Astrocyte of the hippocampus (primary cell): ENCODE measurements at regions not wholly inside any gene's neighbourhood (a gene's known extent, or its start where the extent isn't known, plus 50 kb on each side); places are given as distances from the start of the nearest gene placed in this dataset.
"Not testable (repeated sequence)": the region's sequence is repeated elsewhere in the genome, so short reads cannot be mapped to it uniquely, and the experiment has no call there.

Source experiments
- DNase-seq: peaks from one replicate; pipeline ENCODE4 v3.0.0; 2011; ENCODE audit warnings: low read depth, low spot score

DNA sequence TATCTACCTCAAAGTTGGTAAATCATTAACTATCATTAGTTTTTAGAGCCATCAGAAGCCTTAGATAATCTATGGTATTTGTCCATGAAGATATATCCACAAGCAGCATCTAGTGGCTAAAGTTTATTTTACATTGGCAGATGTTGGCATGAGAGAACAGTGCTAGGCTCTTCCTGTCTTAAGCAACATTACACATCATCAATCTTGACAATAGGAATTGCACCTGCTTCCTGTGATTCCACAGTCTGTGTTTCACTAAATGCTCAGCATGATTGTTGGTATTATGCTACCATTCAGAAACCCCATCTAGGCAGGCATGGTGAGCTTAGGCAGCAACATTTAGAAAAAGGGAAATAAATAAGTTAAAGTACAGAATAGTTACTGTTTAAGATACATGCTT lies 246.6 kb downstream of the SLCO4C1 start:
- DNase-seq = no peak

DNA sequence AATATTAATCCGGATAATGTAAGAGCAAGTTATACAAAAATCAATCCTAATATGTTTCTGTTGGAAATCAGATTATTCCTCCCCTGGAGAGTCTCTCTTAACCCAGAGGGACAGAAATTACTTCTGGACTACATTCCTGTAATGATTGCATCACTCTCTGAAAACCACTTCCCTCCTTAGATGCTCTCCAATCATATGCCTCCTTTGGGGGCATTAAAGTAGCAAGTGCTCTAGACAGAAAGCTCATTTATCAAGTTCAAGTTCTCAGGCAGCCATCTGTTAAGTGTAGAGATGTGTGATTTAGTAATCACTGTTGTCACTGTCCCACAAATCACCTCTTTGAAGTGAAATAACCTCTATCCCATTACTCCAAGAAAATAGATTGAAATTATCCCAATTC lies 247.1 kb downstream of the SLCO4C1 start:
- peak; percentile 1 for DNase-seq

DNA sequence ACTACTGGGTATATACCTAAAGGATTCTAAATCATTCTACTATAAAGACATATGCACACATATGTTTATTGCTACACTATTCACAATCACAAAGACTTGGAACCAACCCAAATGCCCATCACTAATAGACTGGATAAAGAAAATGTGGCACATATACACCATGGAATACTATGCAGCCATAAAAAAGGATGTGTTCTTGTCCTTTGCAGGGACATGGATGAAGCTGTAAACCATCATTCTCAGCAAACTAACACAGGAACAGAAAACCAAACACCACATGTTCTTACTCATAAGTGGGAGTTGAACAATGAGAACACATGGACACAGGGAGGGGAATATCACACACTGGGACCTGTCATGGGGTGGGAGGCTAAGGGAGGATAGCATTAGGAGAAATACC lies 249.0 kb downstream of the SLCO4C1 start:
- not testable (repeated sequence) for DNase-seq

DNA sequence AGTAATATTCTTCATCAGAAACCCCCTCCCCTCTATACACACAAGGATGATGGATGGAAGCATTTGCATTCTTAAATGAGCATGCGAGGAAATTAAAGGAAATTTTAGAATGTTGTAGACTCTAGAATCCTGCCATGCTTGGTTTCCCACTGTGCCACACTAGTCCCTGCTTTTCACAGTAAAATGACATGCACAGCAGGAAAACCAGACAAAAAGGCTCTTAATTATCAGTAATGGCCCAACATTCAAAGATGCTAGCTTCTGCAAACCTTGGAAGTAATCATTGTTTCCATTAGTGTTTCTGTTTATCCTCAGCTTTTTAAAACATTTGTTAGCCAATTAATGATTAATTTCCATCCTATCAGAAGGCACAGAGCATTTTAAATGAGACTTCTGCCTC lies 255.8 kb downstream of the SLCO4C1 start:
- DNase-seq = no peak

DNA sequence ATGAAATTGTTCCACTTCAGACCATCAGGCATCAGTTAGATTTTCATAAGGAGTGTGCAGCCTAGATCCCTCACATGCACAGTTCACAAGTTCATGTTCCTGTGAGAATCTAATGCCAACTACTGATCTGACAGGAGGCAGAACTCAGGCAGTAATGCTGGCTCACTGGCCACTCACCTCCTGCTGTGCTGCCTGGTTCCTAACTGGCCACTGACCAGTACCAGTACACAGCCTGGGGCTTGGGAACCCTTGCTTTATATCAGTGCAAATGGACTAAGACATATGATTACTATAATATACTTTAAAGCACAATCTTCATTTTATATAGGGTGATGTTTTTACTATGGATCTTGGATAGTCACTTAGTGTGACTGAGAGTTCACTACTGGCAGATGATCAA lies 259.2 kb downstream of the SLCO4C1 start:
- peak; percentile 1 for DNase-seq

DNA sequence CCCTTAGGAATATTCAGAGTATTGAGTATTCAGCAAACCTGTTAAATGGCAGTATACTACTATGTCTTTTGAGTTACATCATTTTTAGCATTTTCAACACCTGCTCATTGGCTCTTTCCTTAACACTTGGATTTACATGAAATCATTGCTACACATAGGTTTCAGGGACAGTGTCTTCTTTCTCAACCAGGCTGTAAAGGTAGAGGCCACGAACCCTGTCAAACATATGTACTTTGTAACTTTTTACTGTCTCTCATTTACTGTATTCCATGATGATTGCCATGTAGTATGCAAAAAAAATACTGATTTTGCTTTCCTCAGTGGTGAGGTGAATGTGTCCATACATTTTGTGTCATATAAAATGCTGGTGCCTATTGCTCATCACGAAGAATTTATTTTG lies 264.4 kb downstream of the SLCO4C1 start:
- DNase-seq = no peak

DNA sequence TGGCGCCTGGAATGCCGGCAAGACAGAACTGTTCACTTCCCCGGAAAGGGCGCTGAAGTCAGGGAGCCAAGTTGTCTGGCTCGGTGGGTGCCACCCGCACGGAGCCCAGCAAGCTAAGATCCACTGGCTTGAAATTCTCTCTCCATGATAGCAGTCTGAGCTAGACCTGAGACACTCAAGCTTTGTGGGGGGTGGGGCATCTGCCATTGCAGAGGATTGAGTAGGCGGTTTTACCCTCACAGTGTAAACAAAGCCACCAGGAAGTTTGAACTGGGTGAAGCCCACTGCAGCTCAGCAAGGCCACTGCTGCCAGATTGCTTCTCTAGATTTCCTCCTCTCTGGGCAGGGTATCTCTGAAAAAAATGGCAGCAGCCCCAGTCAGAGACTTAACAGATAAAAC lies 277.4 kb downstream of the SLCO4C1 start:
- no peak for DNase-seq

DNA sequence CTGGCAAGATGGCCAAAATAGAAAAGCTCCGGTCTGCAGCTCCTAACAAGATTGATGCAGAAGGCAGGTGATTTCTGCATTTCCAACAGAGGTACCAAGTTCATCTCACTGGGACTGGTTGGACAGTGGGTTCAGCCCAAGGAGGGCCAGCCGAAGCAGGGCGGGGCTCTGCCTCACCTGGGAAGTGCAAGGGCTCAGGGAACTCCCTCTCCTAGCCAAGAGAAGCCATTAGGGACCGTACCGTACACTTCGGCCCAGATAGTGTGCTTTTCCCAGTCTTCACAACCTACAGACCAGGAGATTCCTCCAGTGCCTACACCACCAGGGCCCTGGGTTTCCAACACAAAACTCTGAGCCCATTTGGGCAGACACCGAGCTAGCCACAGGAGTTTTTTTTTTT lies 277.8 kb downstream of the SLCO4C1 start:
- no peak for DNase-seq

DNA sequence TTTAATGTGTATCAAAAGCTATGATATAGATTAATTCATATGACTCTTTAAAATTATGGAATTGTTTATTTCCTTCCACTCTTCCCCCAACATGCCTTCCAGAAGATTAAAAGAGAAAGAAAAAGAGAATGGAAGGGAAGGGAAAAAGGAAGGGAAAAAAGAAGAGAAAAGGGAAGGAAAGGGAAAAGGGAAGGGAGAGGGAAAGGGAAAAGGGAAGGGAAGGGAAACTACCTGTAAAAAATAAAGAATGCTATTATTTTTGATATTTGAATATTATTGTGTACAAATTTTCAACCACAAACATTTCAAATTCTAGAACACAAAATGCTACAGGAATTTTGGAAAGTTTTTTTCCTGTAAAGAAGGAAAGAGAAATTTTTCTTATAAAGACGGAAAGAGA lies 281.7 kb downstream of the SLCO4C1 start:
- no peak for DNase-seq

DNA sequence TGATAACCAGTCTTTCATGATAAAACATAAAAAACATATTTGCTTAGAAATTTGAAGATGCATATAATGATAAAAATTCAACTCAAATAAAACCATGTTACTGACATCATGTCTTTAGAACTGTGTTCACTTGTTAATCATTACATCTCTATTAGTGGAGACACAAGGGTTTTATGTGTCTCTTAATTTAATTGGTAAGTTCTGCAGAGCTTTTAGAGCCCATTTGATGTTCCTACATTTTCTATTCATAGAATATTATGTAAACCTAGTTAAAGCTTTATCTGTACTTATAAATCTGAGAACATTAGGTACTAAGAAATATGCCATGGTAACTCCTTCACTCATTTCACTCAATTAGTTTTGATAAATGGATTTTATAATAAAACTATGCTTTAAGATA lies 285.4 kb downstream of the SLCO4C1 start:
- DNase-seq = no peak

DNA sequence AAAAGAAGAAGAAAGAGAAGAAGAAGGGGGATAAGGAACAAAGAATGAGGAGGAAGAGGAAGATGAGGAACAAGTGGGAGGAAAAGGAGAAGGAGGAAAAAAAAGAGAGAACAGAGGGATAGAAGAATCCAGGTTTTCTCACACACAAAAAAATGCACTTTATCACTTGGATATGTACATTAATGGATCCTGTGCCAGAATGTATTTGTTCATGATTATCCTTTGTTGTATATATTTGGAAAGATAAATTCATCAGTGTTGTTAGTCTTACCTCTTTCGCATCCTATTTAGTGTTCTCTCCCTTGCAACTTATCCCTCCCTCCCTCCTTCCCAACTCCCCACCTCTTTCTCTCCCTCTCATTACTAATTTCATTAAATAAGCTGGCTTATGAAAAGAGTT lies 298.8 kb downstream of the SLCO4C1 start:
- no peak for DNase-seq

DNA sequence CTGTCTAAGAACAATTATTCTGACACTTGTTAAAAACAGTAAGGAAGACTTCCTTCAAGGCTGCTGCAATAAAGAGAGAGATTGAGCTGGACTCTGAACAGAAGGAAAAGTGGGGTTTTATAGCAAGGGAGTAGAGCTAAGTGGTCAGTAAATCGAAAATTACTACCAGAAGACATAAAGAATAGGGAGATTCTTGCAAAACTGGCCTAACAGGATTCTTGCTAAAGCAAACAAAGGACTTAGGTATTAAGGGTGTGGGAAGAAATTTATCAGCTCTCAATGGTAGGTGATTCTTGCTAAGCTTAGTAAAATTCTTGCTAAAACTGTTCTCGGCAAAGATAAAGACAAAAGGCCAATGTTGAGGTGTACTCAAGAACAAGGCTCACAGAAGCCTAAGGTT lies 300.5 kb downstream of the SLCO4C1 start:
- DNase-seq = no peak

DNA sequence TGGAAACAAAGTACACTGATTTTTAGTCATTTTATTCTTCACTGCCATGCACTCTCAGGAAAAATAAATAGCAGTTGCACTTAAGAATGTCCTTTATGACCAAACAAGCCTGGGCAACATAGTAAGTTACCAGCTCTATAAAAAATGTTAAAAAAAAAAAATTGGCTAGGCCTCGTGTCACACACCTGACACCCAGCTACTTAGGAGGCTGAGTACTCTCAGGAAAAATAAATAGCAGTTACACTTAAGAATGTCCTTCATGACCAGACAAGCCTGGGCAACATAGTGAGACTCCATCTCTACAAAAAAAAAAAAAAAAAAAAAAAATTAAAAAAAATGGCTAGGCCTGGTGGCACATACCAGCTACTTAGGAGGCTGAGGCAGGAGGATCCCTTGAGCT lies 304.6 kb downstream of the SLCO4C1 start:
- no peak for DNase-seq

DNA sequence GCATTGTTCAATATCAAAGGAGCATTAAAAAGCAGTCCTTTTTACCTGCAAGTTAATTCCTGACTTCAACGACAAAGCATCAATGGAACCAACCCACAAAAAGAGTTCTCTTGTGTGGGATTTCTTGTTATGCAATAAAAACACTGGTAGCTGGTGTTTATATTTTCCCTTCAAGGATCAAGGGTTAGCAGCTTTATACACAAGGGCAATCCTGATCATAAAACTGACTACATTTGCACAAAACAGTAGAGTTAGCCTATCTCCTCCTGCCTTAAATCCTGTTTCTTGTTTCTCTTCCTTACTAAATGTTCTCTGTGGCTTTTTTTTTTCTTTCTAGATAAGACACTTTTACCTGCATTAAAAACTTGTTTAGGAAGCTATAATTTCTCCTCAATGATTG lies 306.4 kb downstream of the SLCO4C1 start:
- DNase-seq = no peak

DNA sequence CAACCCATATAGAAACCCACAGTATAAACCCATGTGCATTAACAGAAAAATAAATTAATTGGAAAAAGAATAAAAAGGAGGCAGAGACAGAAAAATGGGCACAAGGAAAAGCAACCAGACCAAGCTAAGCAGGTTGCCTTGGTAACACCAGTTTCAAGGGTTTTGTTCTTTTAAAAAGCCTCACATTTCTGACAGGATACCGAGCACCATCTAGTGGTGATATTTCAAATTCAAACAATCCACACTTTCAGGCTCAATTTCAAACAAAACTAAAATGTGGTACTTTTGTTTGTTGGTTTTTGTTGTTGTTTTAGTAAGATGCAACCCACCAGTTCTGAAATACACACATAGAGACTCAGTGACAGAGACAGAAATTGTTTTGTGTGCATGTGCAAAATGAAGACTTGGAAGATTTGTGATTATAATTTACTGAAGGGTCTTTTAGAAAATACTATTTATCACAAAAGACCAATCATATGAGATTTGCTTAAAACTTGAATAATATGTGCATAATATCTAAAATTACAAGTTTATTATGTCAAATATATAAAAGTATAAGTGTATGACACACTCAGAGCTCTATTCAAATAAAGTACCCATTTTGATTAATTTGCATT lies 318.2 kb downstream of the SLCO4C1 start:
- DNase-seq = peak; percentile 78

DNA sequence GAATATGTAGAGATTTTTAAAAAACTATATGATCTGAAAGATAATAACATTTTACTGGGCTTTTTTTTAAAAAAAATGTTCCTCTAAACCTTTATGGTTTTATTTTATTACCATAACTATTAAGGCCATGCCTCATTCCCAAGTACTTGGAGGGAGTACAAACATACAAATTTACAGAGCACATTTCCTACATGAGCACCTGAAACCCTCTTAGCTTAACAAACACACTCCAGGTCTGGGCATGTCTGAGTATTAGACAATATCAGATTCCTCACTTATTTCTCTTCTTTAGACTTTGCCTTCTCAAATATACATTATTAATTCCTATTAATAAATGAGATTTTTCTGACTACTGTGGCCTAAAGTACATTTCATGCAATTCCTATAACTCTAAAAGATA lies 319.2 kb downstream of the SLCO4C1 start:
- DNase-seq = no peak

DNA sequence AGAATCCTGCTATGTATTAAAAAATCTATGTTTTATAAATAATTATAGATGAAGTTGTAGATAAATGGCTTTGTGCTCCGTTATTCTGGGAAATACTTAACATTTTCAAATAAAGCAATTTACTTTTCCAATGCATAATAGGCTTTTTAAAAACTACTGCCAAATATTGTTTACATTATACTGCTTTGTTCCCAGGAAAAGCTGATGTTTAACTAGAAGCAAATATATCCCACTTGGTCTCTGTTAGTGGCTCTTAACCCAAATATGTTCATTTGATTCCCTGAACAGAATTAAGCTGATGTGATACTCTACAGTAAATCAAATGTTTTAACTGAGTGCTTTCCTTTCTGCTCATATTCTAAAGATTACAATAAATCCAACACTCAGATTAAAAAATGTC lies 326.3 kb downstream of the SLCO4C1 start:
- DNase-seq = no peak

DNA sequence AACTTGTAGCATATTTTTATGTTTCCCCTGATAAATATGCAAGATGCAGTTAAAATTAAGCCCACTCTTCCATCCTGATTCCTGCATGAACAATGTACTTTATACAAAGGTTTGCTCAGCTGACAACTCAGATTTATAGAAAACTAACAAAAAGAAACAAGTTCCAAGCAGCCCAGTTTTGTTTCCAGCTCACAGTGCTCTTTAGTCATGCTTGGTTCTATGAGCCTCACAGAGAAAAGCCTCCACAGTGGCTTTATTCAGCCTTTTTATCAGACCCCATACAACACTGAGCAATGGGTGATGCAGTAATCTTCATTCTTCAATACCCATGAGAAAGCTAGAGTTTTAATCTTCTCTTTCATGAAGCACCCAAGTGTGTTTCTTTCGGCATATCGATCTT lies 329.6 kb downstream of the SLCO4C1 start:
- DNase-seq = peak; percentile 4

DNA sequence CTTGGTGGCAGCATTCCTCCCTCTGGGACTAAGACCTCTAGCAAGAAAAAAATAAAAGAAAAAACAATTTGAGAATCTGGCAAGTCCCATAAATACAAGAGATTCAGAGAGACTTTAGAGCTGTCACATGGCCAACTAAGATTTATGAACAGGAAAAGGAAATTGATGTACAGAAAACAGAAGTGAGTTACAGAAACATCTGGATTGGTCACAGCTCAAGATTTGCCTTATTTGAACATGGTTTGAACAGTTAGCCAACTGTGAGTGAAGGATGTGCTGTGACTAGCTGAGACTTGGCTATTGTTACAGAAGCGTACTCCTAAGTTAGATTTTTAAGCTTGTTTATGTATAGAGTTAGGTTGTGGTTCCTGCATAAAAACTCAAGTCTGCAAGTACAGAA lies 340.2 kb downstream of the SLCO4C1 start:
- DNase-seq = no peak

DNA sequence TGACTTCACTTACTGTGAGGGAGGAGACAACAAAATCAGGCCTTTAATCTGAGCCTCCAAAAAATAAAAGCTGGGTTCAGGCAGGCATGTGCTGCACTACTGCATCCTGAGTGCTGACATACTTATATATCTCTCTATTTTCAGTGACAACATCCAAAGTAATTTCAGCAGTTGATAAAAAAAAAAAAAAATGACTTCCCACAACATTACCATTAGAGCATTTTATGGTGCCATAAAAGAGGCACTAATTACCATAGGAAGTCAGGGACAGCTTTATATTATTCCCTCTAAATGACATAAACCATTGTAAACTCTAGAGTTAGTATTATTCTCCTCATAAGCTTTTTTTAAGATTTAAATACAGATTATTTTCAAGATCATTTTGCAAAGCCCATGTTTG lies 346.1 kb downstream of the SLCO4C1 start:
- no peak for DNase-seq

DNA sequence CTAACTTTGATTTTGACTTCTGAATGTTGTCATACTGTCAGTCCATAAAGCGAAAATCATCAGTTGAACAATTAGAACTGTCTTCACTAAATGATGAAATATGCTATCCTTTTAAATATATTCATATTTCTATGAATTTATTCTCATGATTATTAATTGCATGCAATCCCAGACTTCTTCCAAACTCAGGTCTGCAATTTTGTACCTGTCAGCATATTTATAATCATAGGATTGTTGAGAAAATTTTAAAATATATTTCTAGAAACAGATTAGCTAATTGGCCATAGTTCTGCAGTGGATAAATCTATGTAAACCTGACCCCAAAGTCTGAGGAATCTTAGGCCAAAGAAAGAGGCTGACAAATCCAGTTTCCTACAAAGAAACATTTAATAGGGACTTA lies 347.5 kb downstream of the SLCO4C1 start:
- DNase-seq = no peak

DNA sequence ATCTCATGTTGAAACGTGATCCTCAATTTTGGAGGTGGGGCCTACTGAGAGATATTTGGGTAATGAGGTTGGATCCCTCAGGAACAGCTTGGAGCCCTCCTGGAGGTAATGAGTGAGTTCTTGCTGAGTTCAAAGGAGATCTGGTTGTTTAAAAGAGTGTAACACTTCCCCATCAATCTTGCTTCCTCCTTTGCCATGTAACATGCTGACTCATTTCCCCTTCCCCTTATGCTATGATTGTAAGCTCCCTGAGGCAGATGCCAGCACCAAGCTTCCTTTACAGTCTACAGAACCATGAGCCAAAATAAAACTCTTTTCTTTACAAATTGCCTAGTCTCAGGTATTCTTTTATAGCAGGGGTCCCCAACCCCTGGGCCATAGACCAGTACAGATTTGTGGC lies 352.3 kb downstream of the SLCO4C1 start:
- DNase-seq = no peak

DNA sequence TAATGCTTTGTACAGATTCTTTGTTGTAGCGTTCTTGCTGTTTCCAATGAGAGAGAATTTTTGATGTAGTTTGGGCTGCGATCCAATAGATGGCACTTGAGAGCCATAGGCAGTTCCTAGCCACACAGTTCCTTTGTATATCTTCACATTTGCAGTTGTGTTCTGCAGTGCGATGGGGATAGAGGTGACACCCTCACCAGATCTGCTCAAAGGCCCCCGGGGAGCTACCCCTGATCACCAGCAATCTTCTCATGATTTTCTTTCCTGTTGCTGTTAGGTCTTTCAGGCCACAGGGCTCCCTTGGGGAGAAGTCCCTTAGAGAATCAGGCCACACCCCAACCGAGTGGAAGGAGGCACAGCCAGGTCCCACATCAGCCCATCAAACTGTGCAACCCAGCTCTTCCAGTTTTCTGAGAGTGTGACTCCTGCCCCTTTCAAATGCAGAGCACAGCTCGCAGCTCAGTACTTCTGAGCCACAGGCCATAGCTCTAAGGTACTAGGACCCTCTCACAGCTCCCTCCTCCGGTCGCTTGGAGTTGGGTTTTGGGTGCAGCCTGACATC lies 353.7 kb downstream of the SLCO4C1 start:
- peak; percentile 56 for DNase-seq

DNA sequence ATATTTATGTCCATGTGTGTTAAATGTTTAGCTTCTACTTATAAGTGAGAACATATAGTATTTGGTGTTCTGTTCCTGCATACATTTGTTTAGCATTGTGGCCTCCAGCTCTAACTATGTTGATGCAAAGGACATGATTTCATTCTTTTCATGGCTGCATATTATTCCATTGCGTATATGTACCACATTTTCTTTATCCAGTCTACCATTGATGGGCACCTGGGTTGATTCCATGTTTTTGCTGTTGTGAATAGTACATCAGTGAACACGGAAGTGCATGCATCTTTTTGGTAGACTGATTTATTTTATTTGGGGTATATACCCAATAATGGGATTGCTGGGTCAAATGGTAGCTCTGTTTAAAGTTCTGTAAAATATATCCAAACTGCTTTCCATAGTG lies 359.0 kb downstream of the SLCO4C1 start:
- DNase-seq = no peak
